DOHH2 (cell line): ENCODE measurements at regions not wholly inside any gene's neighbourhood (a gene's known extent, or its start where the extent isn't known, plus 50 kb on each side); places are given as distances from the start of the nearest gene placed in this dataset.

Source experiments
- H3F3A ChIP-seq: fragments of 200-600 bp; sonication (generic), shearing (Covaris generic); 2 replicates; pipeline ENCODE4 v1.6.0; 2016; ENCODE audit warnings: antibody characterized with exemption, mild to moderate bottlenecking; ENCODE audit not compliant: control insufficient read depth, insufficient read depth
- H3K27ac ChIP-seq: fragments of 200-600 bp; sonication (generic); 2 replicates; pipeline ENCODE4 v1.5.1; 2014; ENCODE audit warnings: low read depth, mild to moderate bottlenecking, low read length, moderate library complexity
- H3K27me3 ChIP-seq: fragments of 200-600 bp; sonication (generic); 2 replicates; pipeline ENCODE4 v1.6.1; 2014; ENCODE audit warnings: mild to moderate bottlenecking, low read length, mixed read lengths; ENCODE audit not compliant: control insufficient read depth
- H3K36me3 ChIP-seq: fragments of 200-600 bp; sonication (generic); 2 replicates; pipeline ENCODE4 v1.6.1; 2014; ENCODE audit warnings: mild to moderate bottlenecking, low read length, moderate library complexity, mixed read lengths; ENCODE audit not compliant: control insufficient read depth
- H3K4me1 ChIP-seq: fragments of 200-600 bp; sonication (generic); 2 replicates; pipeline ENCODE4 v1.6.1; 2014; ENCODE audit warnings: mild to moderate bottlenecking, low read length, mixed read lengths; ENCODE audit not compliant: control insufficient read depth
- H3K4me2 ChIP-seq: fragments of 200-600 bp; sonication (generic); 2 replicates; pipeline ENCODE4 v1.6.0; 2014; ENCODE audit warnings: mild to moderate bottlenecking, low read length, moderate library complexity
- H3K4me3 ChIP-seq: fragments of 200-600 bp; sonication (generic); 2 replicates; pipeline ENCODE4 v1.5.1; 2014; ENCODE audit warnings: mild to moderate bottlenecking, low read length, mixed read lengths
- H3K79me2 ChIP-seq: fragments of 200-600 bp; sonication (generic); 2 replicates; pipeline ENCODE4 v1.6.1; 2014; ENCODE audit warnings: mild to moderate bottlenecking, low read length, mixed read lengths; ENCODE audit not compliant: control insufficient read depth
- H3K9me2 ChIP-seq: fragments of 200-600 bp; sonication (generic); replicated peaks from 2 replicates; pipeline ENCODE4 v1.6.1; 2014; ENCODE audit warnings: mild to moderate bottlenecking, low read length, mixed read lengths; ENCODE audit not compliant: control insufficient read depth
- H3K9me3 ChIP-seq: fragments of 200-600 bp; sonication (generic); 2 replicates; pipeline ENCODE4 v1.6.1; 2014; ENCODE audit warnings: antibody characterized with exemption, low read length, mixed read lengths; ENCODE audit not compliant: control insufficient read depth, insufficient read depth
- H4K20me1 ChIP-seq: fragments of 200-600 bp; sonication (generic); 2 replicates; pipeline ENCODE4 v1.6.0; 2014; ENCODE audit warnings: low read depth, mild to moderate bottlenecking, antibody characterized with exemption, low read length, moderate library complexity; ENCODE audit not compliant: control insufficient read depth, insufficient read depth
- EZH2phosphoT487 ChIP-seq: fragments of 200-600 bp; sonication (generic); IDR thresholded peaks from 2 replicates; pipeline ENCODE4 v1.6.1; 2017; ENCODE audit warnings: borderline replicate concordance, mild to moderate bottlenecking, antibody characterized with exemption, low read length, moderate library complexity, mixed read lengths
- TF ChIP-seq, protein P1 (sequence below): fragments of 200-600 bp; sonication (generic); IDR thresholded peaks from one replicate; pipeline ENCODE4 v1.5.1; 2014; ENCODE audit warnings: antibody characterized with exemption, mild to moderate bottlenecking, low read depth, low read length; ENCODE audit not compliant: poor library complexity, severe bottlenecking

DNA sequence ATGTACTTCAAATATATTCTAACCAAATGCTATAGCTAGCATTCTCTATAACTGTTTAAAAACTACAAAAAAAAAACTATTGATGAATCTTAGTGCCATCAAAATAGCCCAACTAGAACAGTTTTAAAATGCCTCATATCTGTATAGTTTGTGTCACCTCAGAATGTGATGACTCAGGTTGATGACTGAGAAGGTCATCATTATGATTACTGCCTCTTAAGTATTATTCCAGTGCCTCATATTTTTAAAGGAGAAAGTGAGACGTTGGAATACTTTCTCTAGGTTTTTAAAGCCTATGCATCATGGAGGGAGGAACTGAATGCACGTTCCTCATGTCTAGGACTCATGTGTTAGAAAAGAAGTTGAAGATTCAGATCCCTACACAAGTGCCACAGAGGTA is 88.2 kb downstream of the TMA16 start:
- Histone ChIP-seq H4K20me1 (no peaks in the 10 kb centered on the region), H3K9me3 (no peaks in the 10 kb centered on the region), H3K79me2 (no peaks in the 10 kb centered on the region), H3K9me2 (no peaks in the 10 kb centered on the region), H3K36me3 (no peaks in the 10 kb centered on the region), H3K4me2 (no peak overlapping the region), H3K27ac (no peak overlapping the region), H3K4me1 (peaks cover 30% of the 10 kb centered on the region), H3K27me3 (no peaks in the 10 kb centered on the region), H3F3A (peaks cover 6% of the 10 kb centered on the region; the same call in 1 of the 2 replicates), H3K4me3 (no peak overlapping the region)
- TF ChIP-seq, protein P1, sequence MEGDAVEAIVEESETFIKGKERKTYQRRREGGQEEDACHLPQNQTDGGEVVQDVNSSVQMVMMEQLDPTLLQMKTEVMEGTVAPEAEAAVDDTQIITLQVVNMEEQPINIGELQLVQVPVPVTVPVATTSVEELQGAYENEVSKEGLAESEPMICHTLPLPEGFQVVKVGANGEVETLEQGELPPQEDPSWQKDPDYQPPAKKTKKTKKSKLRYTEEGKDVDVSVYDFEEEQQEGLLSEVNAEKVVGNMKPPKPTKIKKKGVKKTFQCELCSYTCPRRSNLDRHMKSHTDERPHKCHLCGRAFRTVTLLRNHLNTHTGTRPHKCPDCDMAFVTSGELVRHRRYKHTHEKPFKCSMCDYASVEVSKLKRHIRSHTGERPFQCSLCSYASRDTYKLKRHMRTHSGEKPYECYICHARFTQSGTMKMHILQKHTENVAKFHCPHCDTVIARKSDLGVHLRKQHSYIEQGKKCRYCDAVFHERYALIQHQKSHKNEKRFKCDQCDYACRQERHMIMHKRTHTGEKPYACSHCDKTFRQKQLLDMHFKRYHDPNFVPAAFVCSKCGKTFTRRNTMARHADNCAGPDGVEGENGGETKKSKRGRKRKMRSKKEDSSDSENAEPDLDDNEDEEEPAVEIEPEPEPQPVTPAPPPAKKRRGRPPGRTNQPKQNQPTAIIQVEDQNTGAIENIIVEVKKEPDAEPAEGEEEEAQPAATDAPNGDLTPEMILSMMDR, result no peak
- TF ChIP-seq EZH2phosphoT487, result no peak

DNA sequence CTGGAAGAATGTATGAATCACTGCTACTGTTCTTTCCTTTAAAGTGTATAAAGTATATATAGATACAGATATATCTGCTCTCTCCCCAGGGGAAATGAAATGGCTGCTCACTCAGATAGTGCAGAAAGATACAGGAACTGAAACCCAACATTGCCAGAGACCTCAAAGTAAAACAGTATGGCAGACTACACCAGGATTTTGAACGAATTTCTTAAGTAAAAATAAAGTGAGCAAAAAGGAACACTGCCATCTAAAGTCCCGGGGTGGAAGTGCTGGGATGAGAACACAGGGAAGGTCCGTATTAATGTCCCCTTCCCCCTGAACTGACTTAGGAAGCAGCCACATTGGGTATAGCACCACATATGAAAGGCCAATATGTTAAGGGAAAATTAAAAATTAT is 93.4 kb downstream of the TMA16 start:
- peaks cover 10% of the 10 kb centered on the region; the same call in 1 of the 2 replicates for H3K79me2 ChIP-seq
- H3K4me2 ChIP-seq, result peak overlapping the region; percentile 24
- no peaks in the 10 kb centered on the region for H3K9me3 ChIP-seq
- H3K9me2 ChIP-seq, result no peaks in the 10 kb centered on the region
- H3K4me3 ChIP-seq, result peak overlapping the region; percentile 24
- TF ChIP-seq, protein P1, result peak; percentile 81
- TF ChIP-seq EZH2phosphoT487, result no peak
- peaks cover 8% of the 10 kb centered on the region; the same call in 1 of the 2 replicates for H3K36me3 ChIP-seq
- peaks cover 60% of the 10 kb centered on the region for H3K4me1 ChIP-seq
- H3F3A ChIP-seq, result peaks cover 29% of the 10 kb centered on the region
- peak overlapping the region; percentile 68 for H3K27ac ChIP-seq
- no peaks in the 10 kb centered on the region for H4K20me1 ChIP-seq
- no peaks in the 10 kb centered on the region for H3K27me3 ChIP-seq

DNA sequence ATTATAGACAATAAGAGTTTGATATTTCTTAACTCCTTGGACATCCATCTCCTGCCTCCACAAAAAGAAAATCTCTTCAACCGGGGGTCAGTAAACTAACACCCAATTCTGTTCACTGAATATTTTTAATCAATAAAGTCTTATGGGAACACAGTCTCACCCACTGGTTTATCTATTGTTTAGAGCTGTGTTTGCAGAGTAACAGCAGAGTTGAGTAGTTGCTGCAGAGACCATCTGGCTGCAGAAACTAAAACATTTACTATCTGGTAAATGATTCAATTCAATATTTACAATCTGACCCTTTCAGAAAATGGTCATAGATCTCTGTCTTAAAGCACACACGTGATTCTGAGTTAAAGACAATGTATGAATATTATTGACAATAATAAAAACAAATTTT is 94.0 kb downstream of the TMA16 start:
- no peaks in the 10 kb centered on the region for H3K9me3 ChIP-seq
- peak overlapping the region; percentile 24; the same call in 1 of the 2 replicates for H3K4me3 ChIP-seq
- H3K27me3 ChIP-seq, result no peaks in the 10 kb centered on the region
- peaks cover 11% of the 10 kb centered on the region; the same call in 1 of the 2 replicates for H3K79me2 ChIP-seq
- TF ChIP-seq, protein P1, result no peak
- no peak for TF ChIP-seq EZH2phosphoT487
- peaks cover 66% of the 10 kb centered on the region for H3K4me1 ChIP-seq
- H3K9me2 ChIP-seq, result no peaks in the 10 kb centered on the region
- H3F3A ChIP-seq, result peaks cover 29% of the 10 kb centered on the region
- peak overlapping the region; percentile 24; the same call in 1 of the 2 replicates for H3K4me2 ChIP-seq
- H4K20me1 ChIP-seq, result no peaks in the 10 kb centered on the region
- H3K36me3 ChIP-seq, result peaks cover 8% of the 10 kb centered on the region; the same call in 1 of the 2 replicates
- H3K27ac ChIP-seq, result peak overlapping the region; percentile 68
